ENCODE measurements at regions not wholly inside any gene's neighbourhood (a gene's known extent, or its start where the extent isn't known, plus 50 kb on each side); places are given as distances from the start of the nearest gene placed in this dataset.
A peak's percentile ranks its signal among the peaks of the same experiment; 100 is the strongest.

GRCh38 chr6:129967427-129967826 lies 51.0 kb upstream of the L3MBTL3 start:
- DNase-seq (ENCODE audit: low read depth in 2 of 2), result no peak

GRCh38 chr6:129966125-129966524 lies 52.3 kb upstream of the L3MBTL3 start:
- DNase-seq (ENCODE audit: low read depth in 2 of 2), result no peak

GRCh38 chr6:129965096-129965495 lies 53.3 kb upstream of the L3MBTL3 start:
- DNase-seq (ENCODE audit: low read depth in 2 of 2), result no peak

- no peak for DNase-seq (ENCODE audit: low read depth in 2 of 2)
Measured at GRCh38 chr6:129959358-129959930, 58.9 kb upstream of the L3MBTL3 start.

- no peak for DNase-seq (ENCODE audit: low read depth in 2 of 2)
Measured at GRCh38 chr6:129957941-129958898, 60.2 kb upstream of the L3MBTL3 start.

DNA sequence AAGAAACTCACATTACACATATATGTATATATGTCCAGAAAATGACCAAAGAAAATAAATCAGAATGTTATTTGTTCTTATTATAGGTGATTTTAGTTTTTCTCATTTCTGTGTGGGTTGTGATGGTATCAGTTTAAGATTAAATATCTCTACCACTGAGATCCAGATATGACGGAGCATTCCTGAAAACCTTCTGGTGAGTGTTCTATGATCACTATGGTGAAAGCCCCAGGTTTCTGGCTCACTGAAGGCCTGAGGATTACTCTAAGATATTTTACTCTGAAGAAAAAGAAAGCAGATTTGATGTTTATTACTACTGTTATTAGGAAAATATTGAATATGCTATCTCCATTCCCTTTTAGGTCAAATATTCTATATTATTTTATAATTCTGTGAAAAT lies 62.8 kb upstream of the L3MBTL3 start:
- DNase-seq (ENCODE audit: low read depth in 2 of 2), result no peak

DNA sequence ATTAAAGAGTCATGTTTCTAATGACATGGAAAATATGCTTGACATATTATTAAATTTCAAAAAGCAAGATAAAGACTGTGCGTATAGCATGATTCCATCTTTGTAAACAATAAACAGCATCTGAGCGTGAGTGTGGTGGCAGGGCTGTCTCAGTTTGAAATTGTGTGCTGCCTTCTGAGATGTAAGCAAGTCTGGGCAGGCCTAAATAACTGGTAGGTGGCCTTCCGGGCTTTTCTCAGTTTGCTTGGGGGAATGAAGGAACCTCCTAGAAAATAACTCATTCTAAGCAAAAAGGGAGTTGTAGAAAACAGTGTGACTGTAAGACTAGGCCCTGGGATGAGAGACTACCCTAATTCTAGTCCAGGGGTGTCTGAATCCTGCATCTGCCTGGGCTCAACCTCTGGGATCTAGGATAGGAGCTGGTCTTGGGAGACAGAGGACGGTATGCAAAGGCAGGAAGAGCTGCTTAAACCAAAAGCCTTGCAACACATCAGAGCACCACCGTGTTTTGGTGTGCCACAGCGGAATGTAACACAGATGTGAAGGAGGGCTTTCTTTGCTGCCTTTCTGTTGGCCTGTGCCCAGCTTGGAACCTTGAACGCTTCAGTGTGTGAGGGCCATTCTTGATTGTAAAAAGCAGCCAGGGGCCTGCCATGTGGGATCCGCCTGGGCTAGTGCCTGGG lies 63.5 kb upstream of the L3MBTL3 start:
- no peak for DNase-seq (ENCODE audit: low read depth in 2 of 2)

DNA sequence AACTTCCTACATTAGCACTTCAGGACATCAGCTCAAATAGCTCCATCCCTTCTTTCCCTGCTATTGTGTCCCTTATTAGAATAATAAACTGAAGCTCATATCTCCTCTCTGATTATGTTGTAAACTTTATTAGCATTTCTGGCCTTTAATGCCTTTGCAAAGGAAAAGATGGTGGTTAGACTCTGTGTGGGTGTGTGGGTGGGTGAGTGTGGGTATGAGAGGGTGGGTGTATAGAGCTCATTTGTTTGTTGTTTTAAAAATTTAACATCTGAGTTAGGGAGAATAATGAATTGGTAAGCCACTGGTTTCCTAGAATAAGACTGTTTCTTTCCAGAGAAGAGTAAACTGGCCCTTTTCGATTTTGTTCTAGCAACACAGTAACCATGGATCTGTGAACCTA lies 70.6 kb upstream of the L3MBTL3 start:
- no peak for DNase-seq (ENCODE audit: low read depth in 2 of 2)

DNA sequence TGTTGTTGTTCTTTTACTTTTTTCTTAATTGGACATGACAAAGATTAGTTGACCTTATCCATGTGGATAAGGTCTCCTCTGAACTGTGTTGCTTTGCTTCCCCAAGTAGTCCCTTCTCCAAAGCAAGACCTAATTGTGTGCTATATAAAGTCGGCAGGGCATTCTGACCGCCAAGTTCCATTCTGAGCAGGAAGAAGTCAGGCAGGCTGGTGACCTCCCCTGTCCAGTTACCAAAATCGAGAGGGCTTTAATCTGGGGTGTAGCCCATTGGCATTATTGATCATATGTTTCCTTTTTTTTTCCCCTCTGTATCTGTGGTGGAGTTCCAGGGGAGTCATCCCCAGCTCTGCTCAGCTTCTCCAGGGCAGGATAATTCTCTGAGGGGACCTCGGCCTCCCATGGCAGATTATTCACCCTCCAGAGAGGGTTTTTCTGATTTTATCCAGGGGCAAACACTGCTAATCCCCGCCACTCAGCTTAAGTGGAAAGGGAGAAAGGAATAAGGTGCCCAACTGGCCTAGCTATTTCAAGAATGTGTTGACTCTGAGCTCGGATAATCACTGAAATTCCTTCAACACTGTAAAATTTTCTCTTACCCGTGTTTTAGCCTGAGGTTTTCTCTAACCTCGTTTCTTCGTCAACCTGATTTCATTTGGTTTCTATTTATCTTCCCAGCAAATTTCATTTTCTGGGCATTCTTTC lies 71.8 kb upstream of the L3MBTL3 start:
- no peak for DNase-seq (ENCODE audit: low read depth in 2 of 2)

GRCh38 chr6:129943637-129944271 lies 74.6 kb upstream of the L3MBTL3 start:
- no peak for DNase-seq (ENCODE audit: low read depth in 2 of 2)

- DNase-seq (ENCODE audit: low read depth in 2 of 2), result no peak
Measured at GRCh38 chr6:129940454-129941195, 77.8 kb upstream of the L3MBTL3 start.

- DNase-seq (ENCODE audit: low read depth in 2 of 2), result no peak
Measured at GRCh38 chr6:129938249-129939020, 77.3 kb upstream of the TMEM244 start.

DNA sequence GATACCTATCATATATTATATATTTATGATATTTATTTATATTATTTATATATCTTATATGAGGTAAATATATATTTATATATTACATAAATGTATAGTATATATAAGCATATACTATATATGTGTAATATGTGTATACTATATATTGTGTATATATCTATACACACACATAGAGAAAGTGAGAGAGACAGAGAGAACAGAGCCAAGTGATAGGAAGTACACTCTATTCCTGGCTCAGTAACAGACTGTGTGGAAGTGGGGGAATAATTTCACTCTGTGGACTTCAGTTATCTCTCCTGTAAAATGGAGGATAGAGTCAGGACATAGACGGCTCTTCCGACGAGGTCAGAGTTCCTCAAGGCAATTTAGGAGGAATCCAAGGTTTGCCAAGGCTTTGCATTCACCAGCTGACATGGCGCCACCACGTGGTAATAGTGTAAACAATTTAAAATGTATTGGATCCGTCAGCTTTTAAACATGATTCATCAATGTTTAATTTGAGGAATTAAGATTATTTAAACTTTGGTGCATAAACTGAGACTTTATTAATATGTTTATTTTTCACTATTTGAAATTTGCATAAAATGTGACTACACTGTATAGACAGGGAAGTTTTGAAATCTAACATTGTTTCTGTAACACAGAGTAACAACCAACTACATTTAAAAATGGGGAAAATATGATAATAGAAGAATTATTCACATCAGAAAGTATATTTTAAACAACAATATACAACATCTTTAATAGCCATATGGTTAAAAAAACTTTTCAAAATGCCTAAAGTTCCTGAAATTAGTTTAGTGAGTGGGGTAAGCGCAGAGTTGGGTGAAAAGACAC lies 75.4 kb upstream of the TMEM244 start:
- DNase-seq (ENCODE audit: low read depth in 2 of 2), result peak; percentile 13 to 35

DNA sequence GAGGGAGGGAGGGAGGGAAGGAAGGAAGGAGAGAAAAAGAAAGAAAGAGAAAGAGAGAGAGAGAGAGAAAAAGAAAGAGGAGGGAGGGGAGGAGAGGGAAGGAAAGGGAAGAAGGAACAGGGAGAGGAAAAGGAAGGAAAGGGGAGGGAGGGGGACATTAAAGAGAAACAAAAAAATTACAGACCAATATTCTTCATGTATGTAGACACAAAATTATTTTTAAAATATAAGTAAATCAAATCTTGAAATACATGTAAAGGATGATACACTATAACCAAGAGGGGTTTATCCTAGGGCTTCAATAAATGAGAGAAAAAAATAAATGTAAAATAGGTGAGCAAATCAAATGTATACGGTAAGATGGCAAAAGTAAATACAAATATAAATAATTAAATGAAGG lies 71.2 kb upstream of the TMEM244 start:
- no peak for DNase-seq (ENCODE audit: low read depth in 2 of 2)

DNA sequence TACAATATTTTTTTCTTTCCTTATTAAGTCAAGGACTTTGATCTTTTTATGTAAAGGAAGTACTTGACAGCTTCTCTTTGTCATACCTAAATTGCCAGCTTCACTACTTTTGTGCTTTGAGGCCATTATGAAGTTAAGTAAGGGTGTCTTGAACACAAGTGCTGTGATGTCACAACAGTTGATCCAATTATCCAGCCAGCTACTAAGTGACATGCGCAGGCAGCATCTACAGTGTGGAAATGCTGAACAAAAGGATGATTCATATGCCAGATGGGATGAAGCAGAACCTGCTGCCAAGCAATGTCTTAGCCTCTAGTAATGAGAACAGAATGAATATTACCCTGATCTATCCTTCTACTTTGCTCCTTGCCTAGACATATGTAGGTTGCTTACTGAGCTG lies 68.3 kb upstream of the TMEM244 start:
- no peak for DNase-seq (ENCODE audit: low read depth in 2 of 2)

GRCh38 chr6:129923530-129924250 lies 62.6 kb upstream of the TMEM244 start:
- no peak for DNase-seq (ENCODE audit: low read depth in 2 of 2)

- DNase-seq (ENCODE audit: low read depth in 2 of 2), result no peak
Measured at GRCh38 chr6:129921169-129921817, 60.2 kb upstream of the TMEM244 start.

Data from stimulated activated CD4-positive, alpha-beta T cell treated with anti-CD3 and anti-CD28 coated beads, Interleukin-4, amount 100 ng/mL, for 48 hours (primary cell).